Cardiac septum (tissue), 1 donor: ENCODE measurements at regions not wholly inside any gene's neighbourhood (a gene's known extent, or its start where the extent isn't known, plus 50 kb on each side); places are given as distances from the start of the nearest gene placed in this dataset.
"Not testable (repeated sequence)": the region's sequence is repeated elsewhere in the genome, so short reads cannot be mapped to it uniquely, and the experiment has no call there.

Experiments used
- DNase-seq: peaks from one replicate; pipeline ENCODE4 v3.0.0-alpha.2; 2020; ENCODE audit warnings: low spot score
- intact Hi-C: fragments of 100-400 bp; cut with DNase I; formaldehyde crosslinking; loops from one replicate; pipeline ENCODE4 v1.14.0; 2022
- donor health status: DM: no; HTN: no; CAD: no.

DNA sequence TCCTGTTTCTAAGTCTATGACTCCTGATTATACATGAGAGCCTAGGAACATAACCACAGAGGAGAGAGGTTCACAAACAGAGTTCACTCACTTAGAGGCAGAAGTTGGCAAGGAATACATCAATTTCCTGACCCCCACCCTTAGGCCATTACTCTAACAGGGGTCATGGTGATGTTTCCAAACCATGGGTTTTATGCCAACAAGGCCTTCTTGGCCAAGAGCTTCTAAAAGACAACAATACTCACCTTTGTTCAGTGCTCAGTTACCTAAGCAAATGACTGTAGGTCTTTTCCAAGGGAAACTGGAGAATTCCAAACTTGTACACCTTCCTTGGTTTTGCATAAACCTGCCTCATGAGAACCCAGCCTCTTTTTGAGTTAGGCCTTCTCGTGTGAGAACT is 52.6 kb downstream of the ERICH4 start:
- DNase-seq, result no peak
- intact Hi-C loops, result no loop called here

DNA sequence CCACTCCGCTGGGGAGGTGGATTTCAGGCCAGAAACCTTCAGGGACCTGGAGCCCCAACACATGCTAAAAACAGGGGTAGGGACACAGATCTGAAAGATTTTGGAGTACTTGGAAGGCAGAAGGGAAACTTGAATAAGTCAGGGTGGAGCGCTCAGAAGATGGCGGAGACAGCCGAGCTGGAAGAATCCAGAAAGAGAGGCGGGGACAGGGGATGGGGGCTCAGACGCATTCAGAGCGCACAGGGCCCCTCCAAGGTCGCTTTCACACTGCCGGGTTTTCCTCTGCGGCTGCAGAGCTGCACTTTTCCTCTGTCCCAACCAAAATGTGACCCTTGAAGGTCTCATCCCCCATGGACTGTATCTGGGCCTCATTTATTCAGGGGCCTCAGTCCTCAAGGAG is 56.9 kb downstream of the ERICH4 start:
- intact Hi-C loops, result loop anchor here (1.0 kb wide), 1 partner anchor 21 kb away; no protein-coding TSS in a partner anchor
- DNase-seq, result no peak

DNA sequence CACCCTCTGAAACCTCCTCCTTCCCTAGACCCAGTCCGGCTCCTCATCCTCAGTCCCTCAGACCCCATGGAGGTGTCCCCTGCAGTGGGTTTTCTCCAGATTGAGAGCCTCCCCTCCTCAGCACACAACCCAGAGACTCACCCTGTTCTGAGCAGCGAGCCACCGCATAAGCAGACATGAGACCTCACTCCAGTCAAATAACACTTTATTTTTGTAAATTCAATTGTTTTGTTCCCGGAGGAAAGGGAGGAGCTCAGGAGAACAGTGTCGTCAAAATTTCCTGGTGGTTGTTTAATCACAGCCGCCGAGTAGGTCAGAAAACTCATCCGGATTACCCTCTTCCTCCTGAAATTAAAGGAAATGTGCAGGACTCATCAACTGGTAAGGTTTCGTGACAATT is 57.5 kb downstream of the ERICH4 start:
- intact Hi-C loops, result loop anchor here (1.0 kb wide), 1 partner anchor 21 kb away; no protein-coding TSS in a partner anchor
- DNase-seq, result no peak

DNA sequence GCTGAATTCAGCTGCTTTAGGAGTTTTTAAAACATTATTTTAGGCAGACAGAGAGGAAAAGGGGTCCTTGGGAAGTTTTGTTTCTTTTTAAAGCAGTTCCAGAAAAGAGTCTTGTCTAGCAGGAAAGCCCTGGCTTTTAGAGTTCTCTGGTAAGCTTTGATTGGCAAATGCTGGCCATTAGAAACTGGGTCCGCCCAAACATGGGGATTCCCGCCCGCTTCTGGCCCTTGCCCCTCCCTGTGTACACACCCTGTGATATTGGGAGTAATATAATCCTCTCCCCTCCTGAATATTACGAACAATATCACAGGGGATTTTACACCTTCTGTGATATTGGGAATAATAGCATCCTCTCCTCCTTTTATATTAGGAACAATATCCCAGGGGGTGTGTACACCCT is 58.9 kb downstream of the ERICH4 start:
- intact Hi-C loops, result no loop called here
- DNase-seq, result no peak

DNA sequence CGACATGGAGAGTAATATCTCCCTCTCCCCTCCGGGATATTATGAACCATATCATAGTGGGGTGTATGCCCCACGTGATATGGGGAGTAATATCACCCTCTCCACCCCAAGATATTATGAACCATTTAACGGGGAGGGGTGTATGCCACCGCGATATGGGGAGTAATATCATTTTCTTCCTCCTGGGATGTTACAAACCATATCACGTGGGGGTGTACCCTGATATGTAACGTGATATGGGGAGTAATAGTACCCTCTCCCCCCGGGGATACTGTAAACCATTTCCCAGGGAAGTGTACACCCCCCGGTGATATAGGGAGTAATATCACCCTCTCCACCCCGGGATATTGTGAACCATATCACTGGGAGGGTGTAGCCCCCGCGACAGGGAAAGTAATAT is 62.1 kb downstream of the ERICH4 start:
- intact Hi-C loops, result no loop called here
- no peak for DNase-seq

DNA sequence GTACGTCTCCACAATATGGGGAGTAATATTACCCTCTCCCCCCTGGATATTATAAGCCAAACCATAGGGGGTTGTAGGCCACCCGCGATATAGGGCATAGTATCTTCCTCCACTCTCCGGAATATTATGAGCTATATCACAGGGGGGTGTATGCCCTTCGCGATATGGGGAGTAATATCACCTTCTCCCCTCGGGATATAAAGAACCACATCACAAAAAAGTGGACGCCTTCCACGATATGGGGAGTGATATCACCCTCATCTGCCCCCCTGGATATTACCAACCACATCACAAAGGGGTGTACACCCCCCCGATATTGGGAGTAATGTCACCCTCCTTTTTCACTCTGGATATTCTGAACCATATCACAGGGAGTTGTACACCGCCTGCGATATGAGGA is 65.5 kb upstream of the CEACAM21 start:
- intact Hi-C loops, result no loop called here
- no peak for DNase-seq

DNA sequence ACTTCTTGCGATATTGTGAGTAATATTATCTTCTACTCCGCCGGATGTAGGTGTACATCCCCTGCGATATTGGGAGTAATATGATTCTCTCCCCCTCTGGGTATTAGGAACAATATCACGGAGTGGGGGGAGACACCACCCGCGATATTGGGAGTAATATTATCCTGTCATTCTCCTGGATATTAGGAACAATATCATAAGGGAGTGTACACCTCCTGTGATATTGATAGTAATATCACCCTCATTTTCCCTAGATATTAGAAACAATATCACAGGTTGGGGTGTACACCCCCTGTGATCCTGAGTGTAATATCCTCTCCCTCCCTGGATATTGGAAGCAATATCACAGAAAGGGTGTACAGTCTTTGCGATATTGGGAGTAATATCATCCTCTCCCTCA is 64.3 kb upstream of the CEACAM21 start:
- DNase-seq, result no peak
- intact Hi-C loops, result no loop called here

DNA sequence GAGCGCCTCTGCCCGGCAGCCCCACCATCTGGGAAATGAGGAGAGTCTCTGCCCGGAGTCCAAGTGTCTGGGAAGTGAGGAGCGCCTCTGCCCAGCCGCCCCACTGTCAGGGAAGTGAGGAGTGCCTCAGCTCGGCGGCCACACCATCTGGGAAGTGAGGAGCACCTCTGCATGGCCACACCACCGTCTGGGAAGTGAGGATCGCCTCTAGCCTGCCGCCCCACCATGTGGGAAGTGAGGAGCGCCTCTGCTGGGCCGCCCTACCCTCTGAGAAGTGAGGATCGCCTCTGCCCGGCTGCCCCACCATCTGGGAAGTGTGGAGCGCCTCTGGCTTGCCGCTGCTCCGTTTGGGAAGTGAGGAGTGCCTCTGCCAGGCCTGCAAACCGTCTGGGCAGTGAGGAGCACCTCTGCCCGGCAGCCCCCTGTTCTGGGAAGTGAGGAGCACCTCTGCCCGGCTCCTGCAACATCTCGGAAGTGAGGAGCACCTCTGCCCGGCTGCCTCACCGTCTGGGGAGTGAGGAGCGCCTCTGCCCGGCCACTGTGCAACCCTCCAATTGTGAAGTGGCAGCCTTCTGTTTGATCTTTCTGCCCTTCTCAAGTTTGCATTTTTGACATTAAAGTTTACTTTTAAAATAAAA is 60.8 kb upstream of the CEACAM21 start:
- intact Hi-C loops, result no loop called here
- no peak for DNase-seq

DNA sequence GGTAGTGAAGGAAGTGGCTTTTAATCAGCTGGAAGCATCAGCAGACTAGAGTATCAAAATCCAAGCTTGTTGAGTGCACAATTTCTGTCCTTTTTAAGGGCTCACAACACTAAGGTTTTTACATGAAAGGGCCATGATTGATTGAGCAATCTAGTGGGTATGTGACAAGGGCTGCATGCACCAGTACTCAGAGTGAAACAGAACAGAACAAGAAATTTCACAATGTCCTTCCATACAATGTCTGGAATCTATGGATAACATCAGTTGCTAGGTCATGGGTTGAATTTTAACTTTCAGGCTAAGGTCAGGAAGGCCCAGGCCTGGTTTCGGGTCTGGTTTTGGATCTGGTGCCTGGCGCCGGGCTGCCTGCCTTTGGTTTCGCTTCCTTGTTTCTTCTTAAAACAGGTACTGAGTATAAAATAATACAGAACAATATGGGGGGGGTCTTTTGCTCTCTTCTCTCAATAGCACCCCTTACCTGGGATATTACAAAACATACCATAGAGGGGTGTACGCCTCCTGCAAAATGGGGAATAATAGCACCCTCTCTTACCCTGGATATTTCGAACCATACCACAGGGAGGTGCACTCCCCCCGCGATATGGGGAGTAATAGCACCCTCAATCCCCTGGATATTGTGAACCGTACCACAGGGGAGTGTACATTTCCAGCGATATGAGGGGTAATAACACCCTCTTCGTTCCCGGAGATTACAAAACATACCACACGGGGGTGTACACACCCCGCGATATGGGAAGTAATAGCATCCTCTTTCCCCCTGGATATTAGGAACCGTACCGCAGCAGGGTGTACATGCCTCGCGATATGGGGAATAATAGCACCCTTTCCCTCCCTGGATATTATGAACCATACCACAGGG is 59.4 kb upstream of the CEACAM21 start:
- DNase-seq, intact Hi-C loops: not testable (repeated sequence)

DNA sequence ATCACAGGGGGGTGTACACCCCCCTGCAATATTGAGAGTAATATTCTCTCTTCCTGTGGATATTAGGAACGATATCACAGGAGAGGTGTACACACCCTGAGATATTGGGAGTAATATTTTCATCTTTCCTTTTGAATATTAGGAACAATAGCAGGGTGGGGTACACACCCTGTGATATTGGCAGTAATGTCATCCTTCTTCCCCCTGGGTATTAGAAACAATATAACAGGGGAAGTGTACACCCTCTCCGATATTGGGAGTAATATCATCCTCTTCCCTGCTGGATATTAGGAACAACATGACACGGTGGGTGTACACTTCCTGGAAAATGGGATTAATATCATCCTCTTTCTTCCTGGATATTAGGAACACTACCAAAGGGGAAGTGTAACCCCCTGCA is 57.8 kb upstream of the CEACAM21 start:
- DNase-seq, result no peak
- intact Hi-C loops, result no loop called here

DNA sequence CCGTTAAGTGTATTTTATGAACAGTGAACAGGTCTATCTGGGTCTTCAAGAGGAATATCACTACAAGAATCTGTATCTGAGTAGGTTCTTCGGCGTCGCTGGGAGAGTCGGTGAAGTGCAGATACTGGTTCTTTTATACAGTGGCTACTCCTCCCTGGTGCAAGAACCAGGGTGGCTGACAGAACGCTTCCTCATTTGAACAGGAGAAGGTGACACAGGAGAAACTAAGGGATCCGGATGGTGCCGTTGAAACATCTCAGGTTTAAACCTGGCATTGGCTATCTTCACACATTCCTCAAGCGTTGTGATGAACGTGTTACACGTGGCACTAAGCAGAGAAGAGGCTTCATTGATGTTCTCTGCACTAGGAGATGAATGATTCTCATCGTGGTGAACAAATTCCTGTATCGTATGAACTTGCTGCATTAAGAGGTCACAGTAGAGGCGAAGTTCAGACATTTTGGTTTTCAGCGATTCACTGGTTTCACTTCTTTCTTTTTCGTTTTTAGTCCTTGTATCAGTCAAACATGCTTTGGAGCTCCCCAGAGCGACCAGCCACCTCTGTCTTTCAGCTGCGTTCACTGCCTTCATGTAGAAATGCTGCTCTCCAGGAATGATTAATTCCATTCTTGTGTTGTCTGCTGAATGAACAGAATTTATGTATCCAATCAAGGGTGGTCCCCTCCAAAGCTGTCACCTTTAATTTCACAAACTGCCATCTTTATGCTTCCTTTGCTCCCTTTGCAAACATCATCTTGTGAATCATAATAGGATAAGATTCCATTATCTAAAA is 54.6 kb upstream of the CEACAM21 start:
- intact Hi-C loops, DNase-seq: not testable (repeated sequence)

DNA sequence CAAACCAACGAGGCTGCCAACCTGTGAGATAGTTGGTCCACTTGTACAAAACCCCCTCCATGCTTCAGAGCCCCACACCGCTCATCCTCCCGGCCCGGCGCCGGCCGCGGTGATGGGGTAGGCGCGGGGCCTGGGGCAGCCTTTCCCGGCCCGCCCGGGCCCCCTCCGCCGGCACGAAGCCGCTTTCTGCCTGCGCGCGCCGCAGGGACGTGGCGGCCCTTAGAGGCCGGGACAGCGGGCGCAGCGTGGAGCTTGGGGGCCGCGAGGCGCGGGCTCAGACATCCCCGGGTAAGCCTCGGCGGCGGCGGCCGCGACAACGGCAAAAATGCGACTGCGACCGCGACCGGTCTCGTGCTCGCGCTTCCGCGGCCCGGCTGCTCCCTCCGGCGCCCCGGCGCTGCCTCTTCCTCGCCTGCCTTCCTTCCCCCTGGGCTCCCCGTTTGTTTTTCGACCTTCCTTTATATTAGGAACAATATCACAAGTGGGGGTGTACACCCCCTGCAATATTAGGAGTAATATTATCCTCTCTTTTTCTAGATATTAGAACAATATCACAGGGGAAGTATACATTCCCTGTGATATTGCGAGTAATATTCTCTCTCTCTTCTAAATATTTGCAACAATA is 53.9 kb upstream of the CEACAM21 start:
- DNase-seq, result no peak
- intact Hi-C loops, result no loop called here

DNA sequence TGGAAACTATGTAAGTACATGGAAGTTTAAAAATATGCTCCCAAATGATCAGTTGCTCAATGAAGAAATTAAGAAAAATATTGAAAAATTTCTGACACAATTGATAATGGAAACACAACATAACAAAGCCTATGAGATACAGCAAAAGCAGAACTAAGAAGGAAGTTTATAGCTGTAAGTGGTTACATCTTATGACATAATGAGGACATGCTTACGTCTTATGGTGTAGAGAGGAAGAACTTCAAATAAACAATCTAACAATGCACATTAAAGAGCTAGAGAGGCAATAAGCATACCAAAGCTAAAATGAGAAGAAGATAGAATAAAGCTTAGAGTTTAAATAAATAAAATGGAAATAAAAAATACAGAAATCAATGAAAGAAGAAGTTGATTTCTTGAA is 50.0 kb upstream of the CEACAM21 start:
- intact Hi-C loops, result no loop called here
- no peak for DNase-seq
